ENCODE measurements at regions not wholly inside any gene's neighbourhood (a gene's known extent, or its start where the extent isn't known, plus 50 kb on each side); places are given as distances from the start of the nearest gene placed in this dataset.

DNA sequence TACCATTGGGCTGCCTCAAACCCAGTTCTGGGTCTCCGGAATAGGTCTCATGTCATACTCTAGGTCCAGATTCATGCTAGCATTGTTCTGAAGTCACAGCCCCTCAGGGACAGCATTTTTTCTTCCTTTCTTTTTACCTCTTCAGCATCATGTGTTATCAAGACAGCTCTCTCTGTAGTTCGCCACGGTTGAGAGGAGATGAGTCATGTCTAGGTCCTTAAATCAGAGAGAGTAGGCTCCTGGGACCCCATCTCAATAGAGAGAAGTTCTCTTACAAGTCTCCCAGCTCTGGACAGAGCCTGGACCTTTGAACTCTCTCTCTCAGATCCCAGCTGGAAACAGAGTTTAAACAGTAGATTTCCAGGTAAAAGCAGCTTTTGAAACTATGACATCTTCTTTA, 332.4 kb upstream of the CD180 start:
- ChIA-PET POLR2A (no interaction called here), CTCF (no interaction called here)
- DNase-seq (ENCODE audit: low spot score) (no peak), ATAC-seq (no peak)
- no peak overlapping the region for H3K4me3 Mint-ChIP-seq
- peaks cover 17% of the 10 kb centered on the region for H3K36me3 Mint-ChIP-seq
- H3K4me1 Mint-ChIP-seq, result no peaks in the 10 kb centered on the region
- H3K9me3 Mint-ChIP-seq, result peaks cover 27% of the 10 kb centered on the region
- H3K27ac Mint-ChIP-seq, result no peak overlapping the region
- H3K27me3 Mint-ChIP-seq (ENCODE audit: low read depth), result no peaks in the 10 kb centered on the region
- TF ChIP-seq, protein P1, sequence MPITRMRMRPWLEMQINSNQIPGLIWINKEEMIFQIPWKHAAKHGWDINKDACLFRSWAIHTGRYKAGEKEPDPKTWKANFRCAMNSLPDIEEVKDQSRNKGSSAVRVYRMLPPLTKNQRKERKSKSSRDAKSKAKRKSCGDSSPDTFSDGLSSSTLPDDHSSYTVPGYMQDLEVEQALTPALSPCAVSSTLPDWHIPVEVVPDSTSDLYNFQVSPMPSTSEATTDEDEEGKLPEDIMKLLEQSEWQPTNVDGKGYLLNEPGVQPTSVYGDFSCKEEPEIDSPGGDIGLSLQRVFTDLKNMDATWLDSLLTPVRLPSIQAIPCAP (CRISPR knock-in tag; IDR thresholded peaks at IDR 0.05), result no peak
- TF ChIP-seq, protein P2, sequence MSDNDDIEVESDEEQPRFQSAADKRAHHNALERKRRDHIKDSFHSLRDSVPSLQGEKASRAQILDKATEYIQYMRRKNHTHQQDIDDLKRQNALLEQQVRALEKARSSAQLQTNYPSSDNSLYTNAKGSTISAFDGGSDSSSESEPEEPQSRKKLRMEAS (CRISPR knock-in tag; IDR thresholded peaks at IDR 0.05), result no peak
- no peak for TF ChIP-seq ZBTB21 (CRISPR knock-in tag; IDR thresholded peaks at IDR 0.05; ENCODE audit: borderline replicate concordance)
- no peak for TF ChIP-seq CBFB (CRISPR knock-in tag; IDR thresholded peaks at IDR 0.05; ENCODE audit: low read depth)
- TF ChIP-seq CREB1 (CRISPR knock-in tag; IDR thresholded peaks at IDR 0.05), result no peak

DNA sequence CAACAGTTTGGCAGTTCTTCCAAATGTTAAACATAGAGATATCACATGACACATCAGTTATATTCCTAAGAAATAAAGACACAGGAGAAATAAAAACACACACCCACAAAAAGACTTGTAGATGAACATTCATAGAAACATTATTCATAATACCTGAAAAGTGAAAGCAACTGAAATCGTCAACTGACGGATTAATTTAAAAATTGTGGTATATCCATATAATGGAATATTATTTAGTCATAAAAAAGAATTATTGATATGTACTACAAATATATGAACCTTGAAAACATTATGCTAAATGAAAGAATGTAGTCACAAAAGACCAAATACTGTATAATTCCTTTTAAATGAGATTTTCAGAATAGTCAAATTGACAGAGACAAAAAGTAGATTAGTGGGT, 330.2 kb upstream of the CD180 start:
- Mint-ChIP-seq H3K9me3 (peaks cover 27% of the 10 kb centered on the region), H3K27ac (no peak overlapping the region), H3K27me3 (ENCODE audit: low read depth) (no peaks in the 10 kb centered on the region), H3K36me3 (peaks cover 17% of the 10 kb centered on the region), H3K4me1 (no peaks in the 10 kb centered on the region), H3K4me3 (no peak overlapping the region)
- ChIA-PET CTCF (no interaction called here), POLR2A (no interaction called here)
- TF ChIP-seq, protein P3, sequence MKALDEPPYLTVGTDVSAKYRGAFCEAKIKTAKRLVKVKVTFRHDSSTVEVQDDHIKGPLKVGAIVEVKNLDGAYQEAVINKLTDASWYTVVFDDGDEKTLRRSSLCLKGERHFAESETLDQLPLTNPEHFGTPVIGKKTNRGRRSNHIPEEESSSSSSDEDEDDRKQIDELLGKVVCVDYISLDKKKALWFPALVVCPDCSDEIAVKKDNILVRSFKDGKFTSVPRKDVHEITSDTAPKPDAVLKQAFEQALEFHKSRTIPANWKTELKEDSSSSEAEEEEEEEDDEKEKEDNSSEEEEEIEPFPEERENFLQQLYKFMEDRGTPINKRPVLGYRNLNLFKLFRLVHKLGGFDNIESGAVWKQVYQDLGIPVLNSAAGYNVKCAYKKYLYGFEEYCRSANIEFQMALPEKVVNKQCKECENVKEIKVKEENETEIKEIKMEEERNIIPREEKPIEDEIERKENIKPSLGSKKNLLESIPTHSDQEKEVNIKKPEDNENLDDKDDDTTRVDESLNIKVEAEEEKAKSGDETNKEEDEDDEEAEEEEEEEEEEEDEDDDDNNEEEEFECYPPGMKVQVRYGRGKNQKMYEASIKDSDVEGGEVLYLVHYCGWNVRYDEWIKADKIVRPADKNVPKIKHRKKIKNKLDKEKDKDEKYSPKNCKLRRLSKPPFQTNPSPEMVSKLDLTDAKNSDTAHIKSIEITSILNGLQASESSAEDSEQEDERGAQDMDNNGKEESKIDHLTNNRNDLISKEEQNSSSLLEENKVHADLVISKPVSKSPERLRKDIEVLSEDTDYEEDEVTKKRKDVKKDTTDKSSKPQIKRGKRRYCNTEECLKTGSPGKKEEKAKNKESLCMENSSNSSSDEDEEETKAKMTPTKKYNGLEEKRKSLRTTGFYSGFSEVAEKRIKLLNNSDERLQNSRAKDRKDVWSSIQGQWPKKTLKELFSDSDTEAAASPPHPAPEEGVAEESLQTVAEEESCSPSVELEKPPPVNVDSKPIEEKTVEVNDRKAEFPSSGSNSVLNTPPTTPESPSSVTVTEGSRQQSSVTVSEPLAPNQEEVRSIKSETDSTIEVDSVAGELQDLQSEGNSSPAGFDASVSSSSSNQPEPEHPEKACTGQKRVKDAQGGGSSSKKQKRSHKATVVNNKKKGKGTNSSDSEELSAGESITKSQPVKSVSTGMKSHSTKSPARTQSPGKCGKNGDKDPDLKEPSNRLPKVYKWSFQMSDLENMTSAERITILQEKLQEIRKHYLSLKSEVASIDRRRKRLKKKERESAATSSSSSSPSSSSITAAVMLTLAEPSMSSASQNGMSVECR (CRISPR knock-in tag; IDR thresholded peaks at IDR 0.05; ENCODE audit: borderline replicate concordance), result no peak
- no peak for TF ChIP-seq ZNF219 (CRISPR knock-in tag; IDR thresholded peaks at IDR 0.05; ENCODE audit: borderline replicate concordance)
- ATAC-seq (no peak), DNase-seq (ENCODE audit: low spot score) (no peak)

DNA sequence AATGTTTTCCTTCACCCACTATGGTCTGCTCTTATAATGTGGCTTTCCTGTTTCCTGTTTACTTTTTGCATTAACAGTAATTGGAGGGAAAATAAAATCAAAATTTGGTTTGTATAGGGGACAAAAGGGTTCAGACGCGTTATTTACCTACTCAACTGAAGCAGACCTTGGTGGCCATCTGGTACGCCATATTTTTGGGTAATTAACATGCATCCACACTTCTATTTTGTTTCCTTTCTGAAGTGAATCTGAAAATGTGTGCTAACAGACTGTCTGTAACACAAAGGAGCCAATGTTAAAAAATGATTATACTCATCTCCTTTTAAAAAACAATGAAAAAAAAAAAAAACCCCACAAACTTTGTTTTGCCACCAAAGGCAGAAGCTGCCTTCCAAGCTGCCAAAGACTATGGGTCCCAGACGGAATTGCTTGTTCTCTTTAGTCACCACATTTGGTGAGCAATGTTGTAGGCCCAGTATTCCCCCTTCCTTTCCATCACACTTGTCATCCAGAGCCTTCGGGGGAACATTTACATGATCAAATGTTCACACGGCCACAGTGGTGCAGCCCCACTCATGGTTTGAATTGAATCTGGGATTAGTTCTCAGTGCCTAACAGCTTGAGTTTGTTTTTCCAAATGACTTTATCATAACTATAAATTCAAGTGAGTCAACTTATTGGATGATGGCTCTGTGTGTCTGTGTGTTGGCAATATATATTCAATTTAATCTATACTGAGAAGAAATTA, 323.7 kb upstream of the CD180 start:
- H3K4me3 Mint-ChIP-seq, result no peak overlapping the region
- DNase-seq (ENCODE audit: low spot score), result no peak
- H3K27me3 Mint-ChIP-seq (ENCODE audit: low read depth), result no peaks in the 10 kb centered on the region
- no peaks in the 10 kb centered on the region for H3K4me1 Mint-ChIP-seq
- ChIA-PET POLR2A (no interaction called here), CTCF (no interaction called here)
- no peak for ATAC-seq
- H3K36me3 Mint-ChIP-seq, result peaks cover under 1% of the 10 kb centered on the region; the same call in 1 of the 2 replicates
- no peak overlapping the region for H3K27ac Mint-ChIP-seq
- H3K9me3 Mint-ChIP-seq, result peaks cover under 1% of the 10 kb centered on the region; the same call in 1 of the 2 replicates
- TF ChIP-seq TP53 (CRISPR knock-in tag; IDR thresholded peaks at IDR 0.05), result no peak
- TF ChIP-seq SMAD4 (CRISPR knock-in tag; IDR thresholded peaks at IDR 0.05), result no peak
- TF ChIP-seq, protein P4, sequence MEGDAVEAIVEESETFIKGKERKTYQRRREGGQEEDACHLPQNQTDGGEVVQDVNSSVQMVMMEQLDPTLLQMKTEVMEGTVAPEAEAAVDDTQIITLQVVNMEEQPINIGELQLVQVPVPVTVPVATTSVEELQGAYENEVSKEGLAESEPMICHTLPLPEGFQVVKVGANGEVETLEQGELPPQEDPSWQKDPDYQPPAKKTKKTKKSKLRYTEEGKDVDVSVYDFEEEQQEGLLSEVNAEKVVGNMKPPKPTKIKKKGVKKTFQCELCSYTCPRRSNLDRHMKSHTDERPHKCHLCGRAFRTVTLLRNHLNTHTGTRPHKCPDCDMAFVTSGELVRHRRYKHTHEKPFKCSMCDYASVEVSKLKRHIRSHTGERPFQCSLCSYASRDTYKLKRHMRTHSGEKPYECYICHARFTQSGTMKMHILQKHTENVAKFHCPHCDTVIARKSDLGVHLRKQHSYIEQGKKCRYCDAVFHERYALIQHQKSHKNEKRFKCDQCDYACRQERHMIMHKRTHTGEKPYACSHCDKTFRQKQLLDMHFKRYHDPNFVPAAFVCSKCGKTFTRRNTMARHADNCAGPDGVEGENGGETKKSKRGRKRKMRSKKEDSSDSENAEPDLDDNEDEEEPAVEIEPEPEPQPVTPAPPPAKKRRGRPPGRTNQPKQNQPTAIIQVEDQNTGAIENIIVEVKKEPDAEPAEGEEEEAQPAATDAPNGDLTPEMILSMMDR (IDR thresholded peaks at IDR 0.05), result no peak
- TF ChIP-seq, protein P5, sequence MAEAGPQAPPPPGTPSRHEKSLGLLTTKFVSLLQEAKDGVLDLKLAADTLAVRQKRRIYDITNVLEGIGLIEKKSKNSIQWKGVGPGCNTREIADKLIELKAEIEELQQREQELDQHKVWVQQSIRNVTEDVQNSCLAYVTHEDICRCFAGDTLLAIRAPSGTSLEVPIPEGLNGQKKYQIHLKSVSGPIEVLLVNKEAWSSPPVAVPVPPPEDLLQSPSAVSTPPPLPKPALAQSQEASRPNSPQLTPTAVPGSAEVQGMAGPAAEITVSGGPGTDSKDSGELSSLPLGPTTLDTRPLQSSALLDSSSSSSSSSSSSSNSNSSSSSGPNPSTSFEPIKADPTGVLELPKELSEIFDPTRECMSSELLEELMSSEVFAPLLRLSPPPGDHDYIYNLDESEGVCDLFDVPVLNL (CRISPR knock-in tag; IDR thresholded peaks at IDR 0.05; ENCODE audit: borderline replicate concordance, low read depth), result no peak
- no peak for TF ChIP-seq NFATC4 (CRISPR knock-in tag; IDR thresholded peaks at IDR 0.05)
- TF ChIP-seq, protein P6, sequence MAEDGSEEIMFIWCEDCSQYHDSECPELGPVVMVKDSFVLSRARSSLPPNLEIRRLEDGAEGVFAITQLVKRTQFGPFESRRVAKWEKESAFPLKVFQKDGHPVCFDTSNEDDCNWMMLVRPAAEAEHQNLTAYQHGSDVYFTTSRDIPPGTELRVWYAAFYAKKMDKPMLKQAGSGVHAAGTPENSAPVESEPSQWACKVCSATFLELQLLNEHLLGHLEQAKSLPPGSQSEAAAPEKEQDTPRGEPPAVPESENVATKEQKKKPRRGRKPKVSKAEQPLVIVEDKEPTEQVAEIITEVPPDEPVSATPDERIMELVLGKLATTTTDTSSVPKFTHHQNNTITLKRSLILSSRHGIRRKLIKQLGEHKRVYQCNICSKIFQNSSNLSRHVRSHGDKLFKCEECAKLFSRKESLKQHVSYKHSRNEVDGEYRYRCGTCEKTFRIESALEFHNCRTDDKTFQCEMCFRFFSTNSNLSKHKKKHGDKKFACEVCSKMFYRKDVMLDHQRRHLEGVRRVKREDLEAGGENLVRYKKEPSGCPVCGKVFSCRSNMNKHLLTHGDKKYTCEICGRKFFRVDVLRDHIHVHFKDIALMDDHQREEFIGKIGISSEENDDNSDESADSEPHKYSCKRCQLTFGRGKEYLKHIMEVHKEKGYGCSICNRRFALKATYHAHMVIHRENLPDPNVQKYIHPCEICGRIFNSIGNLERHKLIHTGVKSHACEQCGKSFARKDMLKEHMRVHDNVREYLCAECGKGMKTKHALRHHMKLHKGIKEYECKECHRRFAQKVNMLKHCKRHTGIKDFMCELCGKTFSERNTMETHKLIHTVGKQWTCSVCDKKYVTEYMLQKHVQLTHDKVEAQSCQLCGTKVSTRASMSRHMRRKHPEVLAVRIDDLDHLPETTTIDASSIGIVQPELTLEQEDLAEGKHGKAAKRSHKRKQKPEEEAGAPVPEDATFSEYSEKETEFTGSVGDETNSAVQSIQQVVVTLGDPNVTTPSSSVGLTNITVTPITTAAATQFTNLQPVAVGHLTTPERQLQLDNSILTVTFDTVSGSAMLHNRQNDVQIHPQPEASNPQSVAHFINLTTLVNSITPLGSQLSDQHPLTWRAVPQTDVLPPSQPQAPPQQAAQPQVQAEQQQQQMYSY (CRISPR knock-in tag; IDR thresholded peaks at IDR 0.05), result no peak
- TF ChIP-seq KAT7 (CRISPR knock-in tag; IDR thresholded peaks at IDR 0.05; ENCODE audit: borderline replicate concordance), result no peak
- TF ChIP-seq, protein P7, sequence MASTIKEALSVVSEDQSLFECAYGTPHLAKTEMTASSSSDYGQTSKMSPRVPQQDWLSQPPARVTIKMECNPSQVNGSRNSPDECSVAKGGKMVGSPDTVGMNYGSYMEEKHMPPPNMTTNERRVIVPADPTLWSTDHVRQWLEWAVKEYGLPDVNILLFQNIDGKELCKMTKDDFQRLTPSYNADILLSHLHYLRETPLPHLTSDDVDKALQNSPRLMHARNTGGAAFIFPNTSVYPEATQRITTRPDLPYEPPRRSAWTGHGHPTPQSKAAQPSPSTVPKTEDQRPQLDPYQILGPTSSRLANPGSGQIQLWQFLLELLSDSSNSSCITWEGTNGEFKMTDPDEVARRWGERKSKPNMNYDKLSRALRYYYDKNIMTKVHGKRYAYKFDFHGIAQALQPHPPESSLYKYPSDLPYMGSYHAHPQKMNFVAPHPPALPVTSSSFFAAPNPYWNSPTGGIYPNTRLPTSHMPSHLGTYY (CRISPR knock-in tag; IDR thresholded peaks at IDR 0.05), result no peak
- TF ChIP-seq ZNF121 (CRISPR knock-in tag; IDR thresholded peaks at IDR 0.05), result no peak
- no peak for TF ChIP-seq NFYB (CRISPR knock-in tag; conservative IDR thresholded peaks at IDR 0.05; ENCODE audit: low read depth)
- no peak for TF ChIP-seq MYBL2 (CRISPR knock-in tag; IDR thresholded peaks at IDR 0.05)

All from WTC11 (cell line).